GM19023 (cell line): ENCODE measurements at regions not wholly inside any gene's neighbourhood (a gene's known extent, or its start where the extent isn't known, plus 50 kb on each side); places are given as distances from the start of the nearest gene placed in this dataset.
"Not testable (repeated sequence)": the region's sequence is repeated elsewhere in the genome, so short reads cannot be mapped to it uniquely, and the experiment has no call there.

Source experiments
- ATAC-seq: cut with Tn5 transposase; IDR thresholded peaks from one replicate; pipeline ENCODE4 v1.9.1; 2021; ENCODE audit warnings: mild to moderate bottlenecking, moderate library complexity; ENCODE audit not compliant: unreplicated experiment

DNA sequence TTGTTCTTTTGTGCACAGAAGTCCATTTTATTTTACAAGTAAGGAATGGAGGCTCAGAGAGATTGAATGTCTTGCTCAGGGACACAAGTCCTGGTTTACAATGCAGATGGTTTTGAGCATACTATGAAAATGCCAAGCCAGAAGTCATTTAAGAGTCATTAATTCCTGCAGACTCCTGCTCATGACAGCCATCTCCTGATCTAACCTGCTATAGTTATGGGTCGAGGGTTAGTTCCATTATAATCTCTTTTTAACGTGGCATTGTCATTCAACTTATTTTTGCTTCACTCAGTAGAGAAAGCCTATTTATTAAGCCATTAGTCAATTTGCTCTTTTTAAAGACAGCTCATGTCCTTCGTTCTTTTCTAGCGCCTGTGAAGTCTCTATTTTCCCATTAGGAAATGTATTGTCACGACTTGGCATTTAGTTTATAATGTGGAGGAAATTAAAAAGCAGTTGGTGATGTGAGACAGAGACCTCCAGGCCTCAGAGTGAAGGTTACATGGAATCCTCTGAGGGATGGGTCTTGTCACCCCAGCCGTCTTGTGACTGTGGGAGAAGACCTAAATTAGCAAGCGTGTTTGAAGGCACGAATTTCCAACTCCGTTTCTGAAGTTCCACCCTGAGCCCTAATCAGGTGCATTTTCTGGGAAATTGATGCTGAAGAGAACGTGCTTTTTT lies 84.1 kb downstream of the ACTBL2 start:
- ATAC-seq: no peak

DNA sequence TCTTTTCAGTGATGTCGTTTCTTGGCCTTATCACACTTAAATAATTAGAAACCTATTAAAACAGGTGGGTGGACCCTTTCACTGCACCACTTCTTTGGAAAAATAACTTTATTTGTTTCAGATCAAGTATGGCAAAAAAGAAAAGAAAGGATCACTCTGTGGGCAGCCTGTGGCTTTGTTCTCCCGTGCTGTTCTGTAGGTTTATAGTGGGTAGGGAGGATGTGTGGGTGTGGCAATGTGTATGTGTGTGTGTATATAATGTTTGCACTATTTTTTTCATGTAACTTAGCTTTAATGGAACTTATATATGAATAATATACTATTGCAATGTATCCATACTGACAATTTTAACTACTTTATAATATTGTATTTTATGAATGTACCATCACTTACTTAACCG lies 85.9 kb downstream of the ACTBL2 start:
- ATAC-seq: no peak

DNA sequence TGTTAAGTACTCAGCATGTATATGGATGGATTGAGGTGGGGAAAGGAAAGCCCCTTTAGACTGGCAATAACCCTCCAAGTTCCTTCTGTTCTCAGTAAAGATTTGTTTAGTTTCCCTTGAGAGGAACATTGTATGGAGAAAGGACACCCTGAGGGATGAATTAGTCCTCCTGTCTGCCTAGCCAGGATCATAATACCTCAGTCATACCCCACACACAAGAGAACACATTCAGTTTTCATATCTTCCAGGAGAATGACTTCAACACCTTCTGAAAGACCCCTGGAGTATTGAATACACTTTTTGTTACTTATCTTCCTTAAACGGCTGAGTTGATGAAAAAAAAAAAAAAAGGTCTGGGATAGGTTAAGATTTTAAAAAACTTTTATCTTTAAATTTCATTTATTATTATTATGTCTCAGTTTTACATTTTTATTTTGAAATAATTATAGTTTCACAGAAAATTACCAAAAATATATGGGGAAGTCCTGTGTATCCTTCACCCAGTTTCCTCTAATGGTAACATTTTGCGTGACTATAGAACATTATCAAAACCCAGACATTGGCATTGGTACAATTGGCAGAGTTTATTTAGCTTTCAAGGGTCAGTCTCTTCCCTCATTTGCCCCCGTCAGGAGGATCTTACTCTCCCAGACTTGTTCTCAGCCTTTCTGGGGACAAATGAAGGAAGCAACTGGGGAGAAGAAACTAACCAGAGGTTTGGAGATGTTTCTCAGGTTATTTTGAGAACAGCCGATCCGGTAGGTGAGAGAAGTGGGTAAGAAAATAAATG lies 88.0 kb downstream of the ACTBL2 start:
- no peak for ATAC-seq

DNA sequence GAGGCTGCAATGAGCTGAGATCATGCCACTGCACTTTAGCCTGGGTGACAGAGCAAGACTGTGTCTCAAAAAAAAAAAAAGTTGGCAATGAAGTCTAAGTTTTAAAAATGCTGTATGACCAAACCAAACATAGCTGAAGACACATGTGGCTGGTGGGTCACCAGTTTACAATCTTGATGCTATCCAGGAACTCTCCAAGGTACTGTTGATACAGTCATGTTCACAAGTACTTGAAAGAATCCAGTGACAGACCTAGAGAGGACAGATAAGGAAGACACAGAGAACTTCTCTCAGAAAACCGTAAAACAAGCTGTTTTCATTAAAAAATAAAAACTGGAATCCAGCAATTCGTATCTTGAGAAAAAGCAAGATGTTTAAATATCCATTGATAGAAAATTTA lies 95.7 kb downstream of the ACTBL2 start:
- no peak for ATAC-seq

DNA sequence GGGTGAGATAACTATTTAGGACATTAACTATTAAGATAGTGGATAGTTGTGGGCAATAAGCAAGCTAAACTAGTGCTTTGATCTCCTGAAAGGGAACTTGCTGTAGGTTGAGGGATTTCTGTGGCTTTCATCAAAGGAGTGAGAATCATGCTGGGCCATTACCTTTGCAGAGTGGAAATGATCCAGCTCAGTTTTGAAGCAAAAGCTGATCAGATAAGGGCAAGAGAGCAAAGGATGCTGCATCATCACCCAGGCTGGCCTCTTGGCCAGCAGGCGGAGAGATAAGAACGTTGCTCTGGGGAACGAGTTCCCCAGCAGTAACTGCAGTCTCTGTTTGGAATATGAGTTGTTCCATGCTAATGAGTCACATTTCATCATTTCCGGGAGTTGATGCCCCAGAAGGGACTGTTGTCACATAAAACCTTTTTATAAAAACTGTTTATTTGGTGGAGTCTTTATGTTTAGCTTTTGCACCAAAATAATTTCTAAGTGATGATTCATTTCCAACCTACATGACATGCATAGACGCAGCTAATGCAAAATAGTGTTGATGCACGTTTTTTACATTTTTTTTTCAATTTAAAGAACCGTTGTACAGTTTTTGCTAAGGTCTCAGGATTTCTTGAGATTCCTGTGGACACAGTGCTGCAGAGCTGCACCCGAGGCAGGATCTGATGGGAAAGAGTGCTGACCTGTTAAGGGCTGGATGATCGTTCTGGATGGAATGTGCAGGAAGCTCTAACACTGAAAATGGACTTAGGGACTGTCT lies 99.3 kb downstream of the ACTBL2 start:
- no peak for ATAC-seq

DNA sequence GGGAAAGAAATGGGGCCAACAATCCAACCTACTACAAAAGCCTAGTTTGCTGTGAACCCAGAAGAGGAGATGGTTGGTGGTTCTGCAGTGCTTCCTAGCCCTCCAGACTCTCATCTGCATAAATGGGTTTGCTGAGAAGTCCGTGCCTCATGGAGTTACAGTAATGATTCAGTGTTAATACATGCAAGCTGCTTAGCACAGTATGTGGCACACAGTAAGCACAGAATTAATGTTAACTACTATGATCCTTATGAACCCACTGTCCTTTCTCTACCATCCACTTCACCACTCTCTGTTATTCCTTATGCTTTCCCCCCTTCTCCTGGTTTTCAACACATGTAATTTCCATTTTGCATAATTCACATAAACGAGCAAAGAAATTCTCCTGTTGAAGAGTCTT lies 100.0 kb downstream of the ACTBL2 start:
- no peak for ATAC-seq

DNA sequence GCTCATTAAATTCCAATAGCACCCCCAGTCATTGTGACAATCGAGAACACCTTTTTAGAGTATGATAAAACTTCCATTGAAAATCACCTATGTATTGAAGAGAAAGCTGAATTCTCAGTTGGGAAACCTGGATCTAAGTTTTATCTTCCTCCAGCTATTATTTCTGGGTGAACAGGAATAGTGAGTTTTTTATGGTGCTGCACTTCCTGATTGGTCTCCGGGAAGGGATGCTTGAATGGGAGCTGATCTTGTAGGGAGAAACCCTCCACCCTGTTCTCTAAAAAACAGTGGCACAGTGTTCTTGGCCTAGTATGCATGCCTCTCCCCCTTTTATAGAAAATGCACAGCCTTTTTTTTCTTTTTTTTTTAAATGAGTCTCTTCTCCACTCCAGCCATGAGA lies 112.2 kb downstream of the ACTBL2 start:
- ATAC-seq: no peak

DNA sequence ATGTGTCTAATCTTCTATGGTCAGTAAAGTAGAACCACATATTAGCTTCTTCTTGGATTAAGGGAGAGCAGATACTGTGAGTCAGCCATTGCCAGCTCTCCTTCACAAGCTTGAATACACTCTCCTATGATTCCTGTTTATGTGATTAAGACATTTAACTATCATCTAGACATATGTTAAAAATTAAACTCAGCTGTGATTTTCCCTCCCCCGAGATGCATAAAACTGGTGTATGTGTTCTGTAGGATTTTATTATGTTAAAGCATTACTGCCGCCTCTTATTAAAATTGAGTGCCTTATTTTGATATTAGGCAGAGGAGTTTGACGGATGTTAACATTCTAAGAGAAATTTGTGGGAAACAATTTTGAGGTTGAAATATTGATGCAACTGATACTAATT lies 114.6 kb downstream of the ACTBL2 start:
- ATAC-seq: no peak

DNA sequence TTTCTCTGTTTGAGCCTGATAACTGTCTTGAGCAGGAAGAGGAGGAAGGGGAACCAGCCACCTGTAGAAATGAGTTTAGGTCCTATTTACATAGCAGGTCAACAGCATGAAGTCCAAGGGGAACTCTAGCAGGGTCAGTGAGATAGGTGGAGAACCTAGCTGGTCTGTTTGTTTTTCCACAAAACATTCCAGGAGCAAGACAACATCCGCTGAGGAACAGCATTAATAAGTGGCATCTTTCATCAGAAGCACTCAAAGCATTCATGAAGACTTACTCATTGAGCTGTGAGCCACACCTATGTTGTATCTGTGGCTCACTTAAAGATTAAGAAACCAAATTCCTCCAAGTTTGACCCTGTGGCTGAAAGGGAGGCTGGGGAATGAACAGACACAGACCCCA lies 115.9 kb downstream of the ACTBL2 start:
- ATAC-seq: no peak

DNA sequence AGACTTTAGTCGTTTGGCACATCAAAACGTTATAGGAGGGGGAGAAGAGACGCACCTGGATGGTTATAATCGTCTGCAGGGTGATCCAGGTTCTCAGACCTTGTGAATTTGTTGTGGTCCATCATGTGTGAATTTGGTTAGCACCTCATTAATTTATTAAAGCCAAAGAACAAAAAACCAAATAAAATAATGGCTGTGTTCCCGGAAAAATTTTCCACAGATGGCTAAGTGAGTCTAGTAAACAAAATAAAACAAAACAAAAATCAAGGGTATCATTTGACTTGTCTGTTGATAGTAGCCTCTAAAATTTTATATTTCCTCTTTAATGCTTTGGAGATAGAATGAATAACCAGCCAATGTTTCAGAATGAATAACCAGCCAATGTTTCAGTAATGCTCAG lies 119.7 kb downstream of the ACTBL2 start:
- no peak for ATAC-seq

DNA sequence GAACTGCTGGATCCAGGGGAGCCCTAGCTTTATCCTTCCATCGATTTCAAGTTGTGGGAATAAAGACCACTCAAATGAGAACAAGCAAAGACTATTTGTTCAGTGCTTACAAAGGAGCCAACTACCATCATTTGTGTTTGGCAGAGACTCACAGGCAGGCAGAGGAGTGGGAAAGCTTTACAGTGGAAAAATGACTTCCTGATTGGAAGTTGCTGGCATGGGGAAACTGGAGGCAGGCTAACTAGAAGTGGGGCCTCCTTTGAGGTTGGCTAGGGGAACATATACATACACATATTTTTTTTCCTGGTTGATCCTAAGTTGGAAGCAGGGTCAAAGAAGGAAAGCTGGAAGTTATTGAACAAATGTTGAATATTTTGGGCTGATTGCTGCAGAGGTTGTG lies 121.7 kb downstream of the ACTBL2 start:
- no peak for ATAC-seq

DNA sequence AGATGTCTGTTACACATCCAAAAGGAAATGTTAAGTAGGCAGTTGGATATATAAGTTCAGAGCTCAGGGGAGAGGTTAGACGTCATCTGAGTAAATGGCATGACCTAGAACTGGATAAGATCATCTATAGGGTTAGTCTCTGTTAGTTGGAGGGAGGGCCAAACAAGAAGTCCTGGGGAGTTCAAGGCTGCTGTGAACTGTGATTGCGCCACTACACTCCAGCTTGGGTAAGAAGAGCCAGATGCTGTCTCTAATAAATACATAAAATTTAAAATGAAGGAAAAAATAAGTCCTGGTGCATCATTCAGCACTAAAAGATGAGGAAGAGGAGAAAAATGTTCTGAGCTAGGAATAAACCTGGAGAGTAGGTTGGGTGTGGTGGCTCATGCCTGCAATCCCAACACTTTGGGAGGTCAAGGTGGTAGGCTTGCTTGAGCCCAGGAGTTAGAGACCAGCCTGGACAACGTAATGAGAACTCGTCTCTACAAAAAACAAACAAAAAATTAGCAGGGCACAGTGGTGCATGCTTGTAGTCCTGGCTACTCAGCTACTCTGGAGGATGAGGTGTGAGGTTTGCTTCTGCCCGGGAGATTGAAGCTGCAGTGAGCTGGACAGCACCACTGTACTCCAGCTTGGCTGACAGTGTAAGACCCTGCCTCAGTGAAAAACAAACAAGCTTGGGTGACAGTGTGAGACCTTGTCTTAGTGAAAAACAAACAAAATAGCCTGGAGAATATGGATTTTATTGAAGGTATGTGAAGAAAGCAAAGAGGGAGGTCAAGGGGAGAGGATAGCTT lies 123.6 kb downstream of the ACTBL2 start:
- no peak for ATAC-seq

DNA sequence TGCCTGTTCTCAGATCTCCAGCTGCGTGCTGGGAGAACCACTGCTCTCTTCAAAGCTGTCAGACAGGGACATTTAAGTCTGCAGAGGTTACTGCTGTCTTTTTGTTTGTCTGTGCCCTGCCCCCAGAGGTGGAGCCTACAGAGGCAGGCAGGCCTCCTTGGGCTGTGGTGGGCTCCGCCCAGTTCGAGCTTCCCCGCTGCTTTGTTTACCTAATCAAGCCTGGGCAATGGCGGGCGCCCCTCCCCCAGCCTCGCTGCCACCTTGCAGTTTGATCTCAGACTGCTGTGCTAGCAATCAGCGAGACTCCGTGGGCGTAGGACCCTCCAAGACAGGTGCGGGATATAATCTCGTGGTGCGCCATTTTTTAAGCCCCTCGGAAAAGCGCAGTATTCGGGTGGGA lies 125.8 kb downstream of the ACTBL2 start:
- not testable (repeated sequence) for ATAC-seq

DNA sequence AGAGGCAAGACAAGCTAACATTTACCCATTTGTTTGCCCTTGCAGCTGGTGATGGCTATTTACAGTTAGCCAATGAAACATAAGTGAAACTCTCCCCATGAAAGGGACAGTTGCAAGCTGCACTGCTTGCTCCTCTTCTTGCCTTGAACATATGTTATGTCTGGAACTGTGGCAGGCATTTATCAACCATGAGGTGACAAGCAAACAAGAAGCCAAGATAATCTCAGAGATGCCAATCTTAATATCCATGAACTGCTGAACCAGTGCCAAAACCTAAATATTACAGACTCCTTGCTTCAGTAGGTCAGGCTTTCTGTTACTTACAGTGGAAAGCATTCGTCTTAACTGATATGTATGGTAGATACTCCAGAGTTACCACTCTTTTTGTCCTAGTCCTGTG lies 133.4 kb downstream of the ACTBL2 start:
- ATAC-seq: no peak

DNA sequence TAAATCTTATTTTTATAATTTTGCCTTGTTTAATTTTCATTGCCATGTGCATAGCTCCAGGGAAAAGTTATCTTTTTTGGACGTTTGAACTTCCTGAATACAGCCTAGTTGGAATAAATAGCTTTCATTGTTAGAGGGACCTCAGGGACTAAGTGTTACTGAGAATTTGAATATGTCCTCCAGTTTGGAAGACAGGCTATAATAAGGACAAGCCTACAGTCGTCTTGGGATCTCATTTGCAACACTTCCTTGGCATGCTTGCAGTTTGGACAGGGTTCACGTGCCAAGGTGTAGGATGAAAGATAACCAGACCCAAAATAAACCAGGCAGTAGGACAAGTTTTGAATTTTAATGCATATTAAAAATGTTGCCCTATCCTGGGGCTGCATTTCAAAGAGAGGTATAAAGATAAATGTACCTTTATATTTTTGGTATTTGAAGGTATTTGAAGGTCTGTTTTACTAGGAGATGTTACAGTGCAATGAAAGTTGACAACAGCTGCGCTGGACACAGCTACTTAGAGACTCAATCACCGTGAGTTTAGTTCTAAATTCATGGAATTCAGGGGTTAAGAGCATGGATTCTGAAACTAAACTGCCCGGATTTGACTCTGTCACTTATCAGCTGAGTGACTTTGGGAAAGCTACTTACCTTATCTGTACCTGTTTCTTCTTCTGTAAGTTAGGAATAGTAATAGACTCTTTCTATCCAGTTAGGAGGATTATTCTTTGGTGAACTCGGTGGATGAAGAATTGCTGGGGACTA lies 134.1 kb downstream of the ACTBL2 start:
- no peak for ATAC-seq

DNA sequence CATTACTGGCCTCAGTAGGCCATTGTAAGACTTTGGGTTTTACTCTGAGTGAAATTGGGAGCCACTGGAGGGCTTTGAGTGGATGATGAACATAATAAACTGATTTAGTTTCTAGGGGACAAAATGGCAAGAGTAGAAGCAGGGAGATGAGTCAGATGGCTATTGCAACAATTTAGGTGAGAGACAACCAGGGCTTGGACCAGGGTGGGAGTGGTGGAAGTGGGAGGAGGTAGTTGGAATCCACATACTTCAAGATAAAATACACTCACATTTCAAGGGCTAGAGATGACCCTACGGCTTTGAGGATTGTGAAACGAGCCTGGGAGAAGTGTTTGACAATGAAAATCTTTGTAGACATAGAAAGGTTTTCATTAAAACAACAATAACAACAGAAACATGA lies 136.3 kb downstream of the ACTBL2 start:
- ATAC-seq: no peak

DNA sequence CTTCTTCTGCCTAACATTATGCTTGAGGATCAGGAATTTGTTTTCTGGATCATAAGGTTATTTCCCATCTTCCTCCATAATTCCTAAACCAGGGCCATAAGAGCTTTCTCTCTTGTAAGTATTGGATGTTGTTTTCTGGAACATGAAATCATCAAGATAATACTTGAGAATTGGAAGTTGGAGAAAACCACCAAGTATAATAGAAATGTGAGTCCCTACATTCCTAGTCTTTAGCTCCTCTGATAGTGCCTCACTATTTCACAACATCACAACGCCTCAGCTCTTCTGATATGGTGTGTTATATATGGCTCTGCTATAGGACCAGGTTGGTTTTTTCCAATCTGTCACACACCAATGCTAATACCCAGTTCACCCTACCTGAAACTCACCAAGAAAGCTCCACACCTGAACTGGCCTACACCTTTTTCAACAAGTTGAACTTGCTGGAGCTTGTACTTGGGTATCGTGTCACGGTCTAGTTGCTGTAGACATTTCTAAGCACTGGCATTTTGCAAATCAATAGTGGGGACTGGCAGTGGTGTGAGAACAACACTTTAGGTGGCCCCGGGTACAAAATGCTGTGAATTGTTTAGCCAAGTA lies 141.1 kb downstream of the ACTBL2 start:
- ATAC-seq: no peak

DNA sequence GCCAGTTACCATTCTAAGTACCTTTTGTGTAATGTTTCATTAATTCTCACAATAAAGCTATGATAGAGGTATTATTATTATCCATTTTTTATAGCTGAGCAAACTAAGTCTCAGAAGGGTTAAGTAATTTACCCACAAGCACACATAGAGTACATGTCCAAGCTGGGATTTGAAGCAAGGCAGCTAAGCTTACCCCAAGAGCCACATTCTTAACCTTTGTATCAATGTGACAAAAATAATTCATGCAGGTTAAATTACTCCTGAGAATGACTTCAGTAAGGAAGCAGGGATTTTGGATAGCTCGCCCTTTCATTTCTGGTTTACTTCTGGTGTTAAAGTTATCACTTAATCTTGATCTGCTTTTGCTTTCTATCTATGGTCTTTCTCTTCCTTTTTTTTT lies 141.9 kb downstream of the ACTBL2 start:
- no peak for ATAC-seq

DNA sequence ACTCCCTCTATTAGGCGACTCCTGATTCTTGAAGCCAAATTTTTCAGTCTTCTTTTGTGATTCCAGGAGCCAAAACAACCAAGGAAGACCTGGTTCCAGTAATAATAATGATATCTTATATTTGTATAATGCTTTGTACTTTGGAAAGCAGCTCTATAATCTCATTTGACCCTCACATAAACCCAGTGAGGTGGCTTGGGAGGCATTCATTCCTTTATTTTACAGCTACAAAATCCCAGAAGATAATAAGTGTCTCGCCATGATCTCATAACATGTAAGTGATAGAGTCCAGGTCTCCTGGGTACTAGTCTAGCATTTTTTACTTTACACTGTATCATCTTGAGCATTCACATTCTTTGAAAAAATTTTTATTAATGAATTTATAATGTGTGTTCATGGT lies 143.1 kb downstream of the ACTBL2 start:
- ATAC-seq: no peak

DNA sequence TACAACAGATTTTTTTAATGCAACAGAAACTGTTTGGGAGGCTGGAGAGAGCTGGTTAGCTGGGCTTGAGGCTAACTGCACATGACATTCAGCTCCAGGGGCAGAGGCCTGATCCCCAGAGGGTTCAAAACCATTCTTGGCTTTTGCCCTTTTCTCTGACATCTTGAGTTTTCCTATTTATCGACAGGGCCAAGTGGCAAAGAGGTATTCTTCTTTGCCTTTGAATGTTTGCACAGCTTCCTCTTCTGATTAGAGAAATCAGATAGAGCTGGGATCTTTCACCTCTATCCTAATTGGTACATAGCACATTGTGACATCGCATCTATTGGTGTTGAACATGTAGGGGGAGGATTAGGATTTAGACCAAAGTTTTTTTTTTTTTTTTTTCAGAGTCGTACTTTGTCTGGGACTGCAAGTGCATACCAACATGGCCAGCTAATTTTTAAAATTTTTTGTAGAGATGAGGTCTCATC lies 143.7 kb downstream of the ACTBL2 start:
- ATAC-seq: no peak
